MM.1S (cell line): ENCODE measurements at regions not wholly inside any gene's neighbourhood (a gene's known extent, or its start where the extent isn't known, plus 50 kb on each side); places are given as distances from the start of the nearest gene placed in this dataset.

Source experiments
- DNase-seq: peaks from one replicate; pipeline ENCODE4 v3.0.0-alpha.2; 2015
- H2AFZ ChIP-seq: fragments of 300-600 bp; sonication (generic); 2 replicates; pipeline ENCODE4 v1.6.0; 2016; ENCODE audit warnings: antibody characterized with exemption, low read length
- H3F3A ChIP-seq: fragments of 300-600 bp; sonication (generic); 2 replicates; pipeline ENCODE4 v1.6.1; 2016; ENCODE audit warnings: mild to moderate bottlenecking, antibody characterized with exemption, low read length, moderate library complexity, mixed read lengths; ENCODE audit not compliant: insufficient read depth
- H3K27ac ChIP-seq: fragments of 300-600 bp; sonication (generic); 2 replicates; pipeline ENCODE4 v1.5.1; 2016; ENCODE audit warnings: mild to moderate bottlenecking, low read length
- H3K27me3 ChIP-seq: fragments of 300-600 bp; sonication (generic); replicated peaks from 2 replicates; pipeline ENCODE4 v1.6.0; 2016; ENCODE audit warnings: low read length; ENCODE audit not compliant: insufficient read depth
- H3K36me3 ChIP-seq: fragments of 300-600 bp; sonication (generic); replicated peaks from 2 replicates; pipeline ENCODE4 v1.6.1; 2016; ENCODE audit warnings: mild to moderate bottlenecking, low read length, mixed read lengths; ENCODE audit not compliant: insufficient read depth
- H3K4me1 ChIP-seq: fragments of 300-600 bp; sonication (generic); 2 replicates; pipeline ENCODE4 v1.6.1; 2016; ENCODE audit warnings: low read length, mixed read lengths
- H3K4me2 ChIP-seq: fragments of 300-600 bp; sonication (generic); 2 replicates; pipeline ENCODE4 v1.6.0; 2016; ENCODE audit warnings: low read depth, low read length
- H3K4me3 ChIP-seq: fragments of 300-600 bp; sonication (generic); 2 replicates; pipeline ENCODE4 v1.5.1; 2016; ENCODE audit warnings: low read length, mixed read lengths
- H3K79me2 ChIP-seq: fragments of 300-600 bp; sonication (generic); 2 replicates; pipeline ENCODE4 v1.6.1; 2016; ENCODE audit warnings: mixed run types, low read length, mixed read lengths
- H3K9ac ChIP-seq: fragments of 300-600 bp; sonication (generic); 2 replicates; pipeline ENCODE4 v1.6.1; 2016; ENCODE audit warnings: low read length, mixed read lengths
- H3K9me2 ChIP-seq: fragments of 300-600 bp; sonication (generic); replicated peaks from 2 replicates; pipeline ENCODE4 v1.6.1; 2016; ENCODE audit warnings: mild to moderate bottlenecking, low read length, mixed read lengths; ENCODE audit not compliant: insufficient read depth
- H3K9me3 ChIP-seq: fragments of 300-600 bp; sonication (generic); replicated peaks from 2 replicates; pipeline ENCODE4 v1.6.1; 2016; ENCODE audit warnings: mild to moderate bottlenecking, low read length, mixed read lengths; ENCODE audit not compliant: insufficient read depth
- H4K20me1 ChIP-seq: fragments of 300-600 bp; sonication (generic); 2 replicates; pipeline ENCODE4 v1.6.1; 2016; ENCODE audit warnings: mild to moderate bottlenecking, low read length, moderate library complexity, mixed read lengths; ENCODE audit not compliant: insufficient read depth
- CTCF ChIP-seq: fragments of 300-600 bp; sonication (generic); IDR thresholded peaks from 2 replicates; pipeline ENCODE4 v1.5.1; 2016; ENCODE audit warnings: antibody characterized with exemption, low read length, mixed read lengths
- EZH2 ChIP-seq: fragments of 300-600 bp; sonication (generic); optimal IDR thresholded peaks from 2 replicates; pipeline ENCODE3; 2017; ENCODE audit warnings: low read depth, mild to moderate bottlenecking, antibody characterized with exemption, low read length, mixed read lengths
- EZH2phosphoT487 ChIP-seq: fragments of 300-600 bp; sonication (generic); IDR thresholded peaks from 2 replicates; pipeline ENCODE4 v1.6.1; 2018; ENCODE audit warnings: antibody characterized with exemption, low read length

DNA sequence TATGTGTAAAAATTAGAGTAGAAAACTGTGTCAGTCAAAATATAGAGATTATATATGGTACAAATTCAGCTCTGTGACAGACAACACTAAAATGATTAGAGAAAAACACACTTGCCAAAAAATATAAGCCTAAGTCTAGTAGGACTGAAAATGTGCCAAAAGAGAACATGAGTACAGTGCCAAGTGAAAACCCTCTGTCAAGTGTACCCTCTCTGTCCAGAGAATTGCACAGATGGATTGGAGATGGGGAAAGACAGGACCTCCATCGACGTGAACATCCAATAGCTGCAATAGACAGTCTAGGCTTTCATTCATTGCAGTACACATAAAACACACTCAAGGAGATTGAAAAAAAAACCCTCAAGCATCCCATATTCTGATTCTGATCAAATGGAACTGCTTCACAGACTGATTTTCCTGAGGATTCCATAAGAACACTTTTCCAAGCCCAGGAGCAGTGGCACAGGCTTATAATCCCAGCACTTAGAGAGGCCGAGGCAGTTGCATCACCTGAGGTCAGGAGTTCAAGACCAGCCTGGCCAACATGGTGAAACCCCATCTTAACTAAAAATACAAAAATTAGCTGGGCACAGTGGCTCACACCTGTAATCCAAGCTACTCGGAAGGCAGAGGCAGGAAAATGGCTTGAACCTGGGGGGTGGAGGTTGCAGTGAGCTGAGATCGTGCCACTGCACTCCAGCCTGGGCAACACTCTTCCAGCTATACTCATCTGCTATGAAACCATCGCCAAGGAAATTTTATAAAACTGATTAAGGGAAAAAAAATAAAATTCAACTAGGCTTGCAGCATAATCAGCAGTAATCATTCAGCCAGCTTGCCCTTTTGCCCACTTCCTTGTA lies 110.0 kb upstream of the TRIM24 start:
- H4K20me1 ChIP-seq = no peaks in the 10 kb centered on the region
- no peaks in the 10 kb centered on the region for H3K27me3 ChIP-seq
- no peaks in the 10 kb centered on the region for H3K4me1 ChIP-seq
- H3F3A ChIP-seq = no peaks in the 10 kb centered on the region
- H3K9ac ChIP-seq = no peak overlapping the region
- H3K9me2 ChIP-seq = no peaks in the 10 kb centered on the region
- H3K4me3 ChIP-seq = no peak overlapping the region
- H3K27ac ChIP-seq = no peak overlapping the region
- no peaks in the 10 kb centered on the region for H3K9me3 ChIP-seq
- no peaks in the 10 kb centered on the region for H3K36me3 ChIP-seq
- no peak for DNase-seq
- H2AFZ ChIP-seq = no peak overlapping the region
- H3K79me2 ChIP-seq = no peaks in the 10 kb centered on the region
- no peak overlapping the region for H3K4me2 ChIP-seq
- no peak for TF ChIP-seq CTCF
- no peak for TF ChIP-seq EZH2
- no peak for TF ChIP-seq EZH2phosphoT487

- Histone ChIP-seq H3K4me2 (no peak overlapping the region), H3K79me2 (no peaks in the 10 kb centered on the region), H3K4me3 (no peak overlapping the region), H3K9me2 (no peaks in the 10 kb centered on the region), H3F3A (no peaks in the 10 kb centered on the region), H3K27me3 (no peaks in the 10 kb centered on the region), H3K27ac (no peak overlapping the region), H3K36me3 (no peaks in the 10 kb centered on the region), H3K9ac (no peak overlapping the region), H3K9me3 (no peaks in the 10 kb centered on the region), H4K20me1 (no peaks in the 10 kb centered on the region), H2AFZ (no peak overlapping the region), H3K4me1 (no peaks in the 10 kb centered on the region)
- DNase-seq = no peak
- TF ChIP-seq EZH2 = no peak
- TF ChIP-seq EZH2phosphoT487 = no peak
- TF ChIP-seq CTCF = no peak
Observed at GRCh38 chr7:138350701-138351357, 109.2 kb upstream of the TRIM24 start.

DNA sequence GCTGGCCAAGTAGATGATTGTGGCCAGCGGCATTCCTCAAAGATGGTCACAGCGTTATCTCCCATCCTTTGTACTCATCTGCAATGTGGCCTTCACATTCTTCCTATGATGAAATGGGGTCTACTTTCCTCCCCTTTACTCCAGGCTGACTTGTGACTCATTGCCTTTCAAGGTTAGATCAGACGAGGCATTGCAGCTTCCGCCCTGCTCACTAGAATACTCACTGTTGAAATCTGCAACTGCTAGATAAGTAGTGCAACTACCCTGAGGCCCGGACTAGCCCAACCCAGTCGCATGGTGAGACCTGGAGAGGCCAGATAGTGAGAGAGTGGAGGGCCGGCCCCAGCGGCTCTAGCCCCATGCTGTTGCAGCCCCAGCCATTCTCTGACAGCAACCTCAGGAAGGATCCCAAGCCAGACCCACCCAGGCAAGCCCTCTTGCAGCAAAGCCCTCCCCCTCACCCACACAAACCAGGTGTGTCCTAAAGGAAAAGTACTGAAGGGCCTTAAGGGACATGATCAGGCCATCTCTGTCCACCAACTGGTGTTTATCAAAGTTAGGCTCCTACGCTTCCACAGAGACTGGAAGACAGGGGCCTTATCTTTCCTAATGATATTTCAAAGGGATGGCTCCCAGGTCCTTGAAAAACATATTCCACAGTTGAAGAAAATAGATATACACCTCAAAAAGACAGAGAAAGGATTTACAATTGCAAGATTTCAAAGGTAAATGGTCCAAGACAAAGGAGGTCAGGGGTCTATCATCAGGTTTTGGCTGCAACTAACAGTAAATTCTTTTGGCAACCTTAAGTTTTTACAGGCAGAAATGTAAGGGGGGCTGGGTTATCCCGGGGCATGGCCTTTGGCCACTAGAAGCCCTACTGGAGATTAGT lies 107.2 kb upstream of the TRIM24 start:
- no peak overlapping the region for H2AFZ ChIP-seq
- no peaks in the 10 kb centered on the region for H3K9me2 ChIP-seq

More for the DNA sequence above, 107.2 kb upstream of the TRIM24 start:
- Histone ChIP-seq H3K9me3 (no peaks in the 10 kb centered on the region), H3K27ac (no peak overlapping the region), H3K4me2 (no peak overlapping the region), H3K4me1 (no peaks in the 10 kb centered on the region), H3K27me3 (no peaks in the 10 kb centered on the region), H3K9ac (no peak overlapping the region), H3K79me2 (no peaks in the 10 kb centered on the region), H3K36me3 (no peaks in the 10 kb centered on the region), H4K20me1 (no peaks in the 10 kb centered on the region), H3F3A (no peaks in the 10 kb centered on the region), H3K4me3 (no peak overlapping the region)
- no peak for DNase-seq
- TF ChIP-seq CTCF (no peak), EZH2 (no peak), EZH2phosphoT487 (no peak)
